ENCODE measurements at regions not wholly inside any gene's neighbourhood (a gene's known extent, or its start where the extent isn't known, plus 50 kb on each side); places are given as distances from the start of the nearest gene placed in this dataset.

GRCh38 chr1:8228253-8228652, 89.7 kb upstream of the SLC45A1 start:
- TF ChIP-seq CTCF (IDR thresholded peaks at IDR 0.05; ENCODE audit: poor library complexity, severe bottlenecking) (no peak), EZH2 (IDR thresholded peaks at IDR 0.05; ENCODE audit: borderline replicate concordance, insufficient read depth, low read length, poor library complexity, severe bottlenecking) (no peak), EP300 (conservative IDR thresholded peaks at IDR 0.05; ENCODE audit: poor library complexity, severe bottlenecking) (no peak), SMC3 (conservative IDR thresholded peaks at IDR 0.05; ENCODE audit: poor library complexity) (no peak), RAD21 (conservative IDR thresholded peaks at IDR 0.05) (no peak), POLR2AphosphoS5 (IDR thresholded peaks at IDR 0.05) (no peak)
- TF ChIP-seq, protein P1, sequence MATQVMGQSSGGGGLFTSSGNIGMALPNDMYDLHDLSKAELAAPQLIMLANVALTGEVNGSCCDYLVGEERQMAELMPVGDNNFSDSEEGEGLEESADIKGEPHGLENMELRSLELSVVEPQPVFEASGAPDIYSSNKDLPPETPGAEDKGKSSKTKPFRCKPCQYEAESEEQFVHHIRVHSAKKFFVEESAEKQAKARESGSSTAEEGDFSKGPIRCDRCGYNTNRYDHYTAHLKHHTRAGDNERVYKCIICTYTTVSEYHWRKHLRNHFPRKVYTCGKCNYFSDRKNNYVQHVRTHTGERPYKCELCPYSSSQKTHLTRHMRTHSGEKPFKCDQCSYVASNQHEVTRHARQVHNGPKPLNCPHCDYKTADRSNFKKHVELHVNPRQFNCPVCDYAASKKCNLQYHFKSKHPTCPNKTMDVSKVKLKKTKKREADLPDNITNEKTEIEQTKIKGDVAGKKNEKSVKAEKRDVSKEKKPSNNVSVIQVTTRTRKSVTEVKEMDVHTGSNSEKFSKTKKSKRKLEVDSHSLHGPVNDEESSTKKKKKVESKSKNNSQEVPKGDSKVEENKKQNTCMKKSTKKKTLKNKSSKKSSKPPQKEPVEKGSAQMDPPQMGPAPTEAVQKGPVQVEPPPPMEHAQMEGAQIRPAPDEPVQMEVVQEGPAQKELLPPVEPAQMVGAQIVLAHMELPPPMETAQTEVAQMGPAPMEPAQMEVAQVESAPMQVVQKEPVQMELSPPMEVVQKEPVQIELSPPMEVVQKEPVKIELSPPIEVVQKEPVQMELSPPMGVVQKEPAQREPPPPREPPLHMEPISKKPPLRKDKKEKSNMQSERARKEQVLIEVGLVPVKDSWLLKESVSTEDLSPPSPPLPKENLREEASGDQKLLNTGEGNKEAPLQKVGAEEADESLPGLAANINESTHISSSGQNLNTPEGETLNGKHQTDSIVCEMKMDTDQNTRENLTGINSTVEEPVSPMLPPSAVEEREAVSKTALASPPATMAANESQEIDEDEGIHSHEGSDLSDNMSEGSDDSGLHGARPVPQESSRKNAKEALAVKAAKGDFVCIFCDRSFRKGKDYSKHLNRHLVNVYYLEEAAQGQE (IDR thresholded peaks at IDR 0.05; ENCODE audit: borderline replicate concordance), result no peak
